ENCODE measurements at regions not wholly inside any gene's neighbourhood (a gene's known extent, or its start where the extent isn't known, plus 50 kb on each side); places are given as distances from the start of the nearest gene placed in this dataset.

DNA sequence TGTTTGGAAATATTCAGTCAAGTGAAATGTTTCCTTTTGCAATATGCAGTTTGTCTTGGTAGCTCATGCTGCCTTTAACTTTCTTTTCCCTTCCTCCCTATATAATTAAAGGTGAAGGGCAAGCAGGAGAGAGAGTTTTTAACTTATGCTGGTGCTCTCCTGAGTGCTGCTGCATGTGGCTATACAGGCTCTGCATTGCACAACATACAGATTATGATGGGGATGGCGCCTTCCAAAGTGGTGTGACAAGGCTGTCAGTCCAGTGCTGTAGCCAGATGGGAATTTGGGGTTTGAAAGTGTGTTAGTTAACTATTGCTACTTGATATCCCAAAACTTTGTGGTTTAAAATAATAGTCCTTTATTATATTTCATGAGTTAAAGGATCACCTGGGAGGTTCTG, 199.0 kb downstream of the ATP23 start:
- no peak for FAIRE-seq

DNA sequence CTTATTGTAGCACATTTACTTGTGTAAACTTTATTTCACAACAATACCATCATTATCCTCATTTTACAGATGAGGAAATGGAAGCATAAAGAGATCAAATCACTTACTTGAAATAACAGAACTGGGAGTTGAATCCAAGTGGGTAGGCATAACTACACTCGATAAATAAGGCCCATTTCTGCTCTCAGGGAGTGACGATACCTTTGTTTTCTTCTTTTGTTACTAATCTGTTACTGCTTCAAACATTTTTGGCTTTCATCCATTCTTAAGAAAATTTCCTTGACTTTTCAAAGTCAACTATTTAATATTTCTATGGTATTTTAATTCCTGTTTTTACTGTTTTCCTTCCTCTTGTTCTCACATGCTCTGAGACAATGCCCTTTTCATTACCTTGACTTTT, 201.6 kb downstream of the ATP23 start:
- FAIRE-seq: no peak

DNA sequence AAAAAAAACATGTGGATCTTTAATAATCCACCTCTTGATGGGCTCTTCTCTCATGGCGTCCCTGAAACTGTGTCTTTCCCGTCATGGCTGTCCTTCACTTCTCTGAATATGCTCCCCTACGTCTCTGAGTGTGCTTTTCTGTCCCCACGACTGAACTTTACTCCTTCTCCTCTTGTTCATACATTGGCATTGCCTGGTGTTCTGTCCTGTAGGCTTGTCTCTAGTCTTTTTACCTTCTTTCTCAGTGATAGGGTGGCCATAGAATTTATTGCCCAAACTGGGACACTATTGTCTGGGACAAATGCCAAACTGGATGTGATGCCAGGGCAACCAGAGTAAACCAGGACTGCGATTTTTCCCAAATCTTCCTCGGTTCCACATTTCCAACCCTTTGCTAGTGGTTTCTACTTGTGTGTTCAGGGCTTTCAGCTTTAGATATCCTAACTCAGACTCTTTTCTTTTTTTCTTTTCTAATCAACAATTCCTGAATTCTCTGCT, 202.2 kb downstream of the ATP23 start:
- no peak for FAIRE-seq

DNA sequence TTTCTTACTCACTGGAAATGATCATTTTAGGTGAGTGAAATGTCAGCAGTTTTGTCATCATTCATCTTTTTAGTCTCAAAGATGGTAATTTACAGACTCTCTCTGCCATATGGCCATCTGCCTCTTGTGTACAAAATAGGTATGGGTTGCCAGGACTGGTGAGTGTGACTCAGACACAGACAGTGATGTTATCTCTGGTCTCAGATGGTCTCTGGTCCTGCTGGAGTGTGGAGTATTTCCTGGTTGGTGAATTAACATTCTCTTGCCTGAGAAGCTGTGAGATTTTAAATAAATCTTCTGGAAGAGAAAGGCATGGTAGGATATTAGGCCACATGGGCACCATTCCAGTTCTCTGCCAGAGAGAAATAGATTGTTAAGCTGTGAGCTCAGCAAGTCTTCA, 207.0 kb downstream of the ATP23 start:
- FAIRE-seq: peak; percentile 99

DNA sequence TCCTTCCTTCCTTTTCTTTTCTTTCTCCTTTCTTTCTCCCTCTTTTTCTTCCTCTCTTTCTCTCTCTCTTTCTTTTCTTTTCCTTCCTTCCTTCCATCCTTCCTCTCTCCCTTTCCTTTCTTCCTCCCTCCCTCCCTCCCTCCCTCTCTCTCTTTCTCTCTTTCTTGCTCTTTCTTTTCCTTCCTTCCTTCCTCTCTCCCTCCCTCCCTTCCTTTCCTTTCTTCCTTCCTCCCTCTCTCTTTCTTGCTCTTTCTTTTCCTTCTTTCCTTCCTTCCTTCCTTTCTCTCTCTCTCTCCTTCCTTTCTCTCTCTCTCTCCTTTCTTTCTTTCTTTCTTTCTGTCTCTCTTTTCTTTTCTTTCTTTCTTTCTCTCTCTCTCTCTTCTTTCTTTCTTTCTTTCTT, 207.6 kb downstream of the ATP23 start:
- FAIRE-seq: no peak

DNA sequence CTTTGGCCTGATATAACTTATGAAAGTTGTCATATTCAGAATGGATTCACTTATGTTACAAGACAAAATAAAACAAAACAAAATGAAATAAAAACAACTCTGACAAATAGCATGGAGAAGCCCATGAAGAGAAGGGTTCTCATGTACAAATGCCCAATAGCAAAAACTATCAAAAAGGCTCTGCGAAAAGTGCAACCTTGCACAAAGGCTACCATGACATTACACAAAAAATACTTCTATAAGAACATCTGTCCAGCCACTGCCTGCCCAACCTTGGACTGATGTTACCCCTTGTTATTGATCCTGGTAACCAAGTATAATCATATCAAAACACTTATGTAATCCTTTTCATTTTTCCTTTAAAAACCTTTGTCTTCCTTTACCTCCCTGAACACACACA, 213.0 kb downstream of the ATP23 start:
- no peak for FAIRE-seq

DNA sequence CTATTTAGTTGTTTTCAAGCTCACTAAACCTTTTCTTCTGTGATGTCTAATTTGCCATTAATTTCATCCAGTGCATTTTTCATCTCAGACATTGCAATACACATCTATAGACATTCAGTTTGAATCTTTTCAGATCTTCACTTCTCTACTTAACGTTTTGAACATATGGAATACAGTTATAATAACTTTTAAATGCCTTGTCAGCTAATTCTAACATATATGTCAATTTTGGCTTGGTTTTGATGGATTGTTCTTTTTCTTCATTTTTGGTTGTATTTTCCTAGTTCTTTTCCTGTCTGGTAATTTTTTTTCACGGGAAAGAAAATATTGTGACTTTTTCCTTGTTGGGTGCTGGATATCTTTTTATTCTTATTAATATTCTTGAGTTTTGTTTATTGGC, 215.3 kb downstream of the ATP23 start:
- FAIRE-seq: no peak

DNA sequence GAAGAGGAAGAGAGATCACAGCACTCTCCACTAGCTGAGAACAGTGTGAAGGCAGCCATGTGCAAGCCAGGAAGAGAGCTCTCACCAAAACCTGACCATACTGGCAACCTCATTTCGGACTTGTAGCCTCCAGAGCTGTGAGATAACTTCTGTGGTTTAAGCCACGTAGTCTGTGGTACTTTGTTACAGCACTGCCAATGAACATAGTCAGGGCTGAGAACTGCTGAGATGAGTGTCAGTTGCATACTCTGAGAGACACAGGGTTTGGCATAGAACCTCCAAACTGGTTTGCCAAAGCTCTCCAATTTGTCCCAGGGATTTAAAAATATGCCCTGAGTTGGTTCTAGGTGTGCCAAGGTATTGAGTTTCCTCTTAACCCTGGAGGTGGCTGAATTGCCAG, 218.6 kb downstream of the ATP23 start:
- no peak for FAIRE-seq

DNA sequence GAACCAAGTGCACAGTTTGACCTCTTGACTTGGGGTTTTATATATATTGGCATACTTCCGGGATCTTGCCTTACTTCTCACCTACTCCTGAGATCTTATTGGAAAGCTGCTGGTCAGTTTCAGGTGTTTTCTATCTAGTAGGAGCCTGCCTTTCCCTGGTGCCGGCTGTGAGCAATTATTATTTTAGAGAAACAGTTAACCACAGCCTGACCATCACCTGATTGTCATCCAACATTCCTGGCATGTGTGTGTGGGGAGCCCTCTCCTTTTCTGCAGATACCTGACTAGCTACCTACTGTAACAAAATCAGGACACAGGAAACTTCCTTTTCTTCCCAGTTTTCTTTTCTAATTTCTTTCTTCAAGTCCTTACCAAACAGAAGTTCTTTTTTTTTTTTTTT, 220.4 kb downstream of the ATP23 start:
- FAIRE-seq: no peak

DNA sequence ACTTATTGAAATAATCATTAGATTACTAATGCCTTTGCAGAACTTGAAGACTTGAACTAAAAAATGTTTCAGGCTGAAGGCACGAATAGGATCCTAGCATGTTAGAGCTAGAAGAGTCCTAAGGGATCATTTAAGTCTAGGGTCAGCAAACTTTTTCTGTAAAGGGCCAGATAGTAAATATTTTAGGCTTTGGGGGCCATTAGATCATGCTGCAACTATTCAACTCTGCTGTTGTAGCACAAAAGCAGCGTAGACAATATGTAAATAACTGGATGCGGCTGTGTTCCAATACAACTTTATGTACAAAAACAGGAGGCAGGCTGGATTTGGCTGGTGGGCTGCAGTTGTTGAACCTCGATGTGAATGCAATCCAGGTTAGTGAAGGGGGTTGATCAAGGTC, 221.7 kb downstream of the ATP23 start:
- no peak for FAIRE-seq

DNA sequence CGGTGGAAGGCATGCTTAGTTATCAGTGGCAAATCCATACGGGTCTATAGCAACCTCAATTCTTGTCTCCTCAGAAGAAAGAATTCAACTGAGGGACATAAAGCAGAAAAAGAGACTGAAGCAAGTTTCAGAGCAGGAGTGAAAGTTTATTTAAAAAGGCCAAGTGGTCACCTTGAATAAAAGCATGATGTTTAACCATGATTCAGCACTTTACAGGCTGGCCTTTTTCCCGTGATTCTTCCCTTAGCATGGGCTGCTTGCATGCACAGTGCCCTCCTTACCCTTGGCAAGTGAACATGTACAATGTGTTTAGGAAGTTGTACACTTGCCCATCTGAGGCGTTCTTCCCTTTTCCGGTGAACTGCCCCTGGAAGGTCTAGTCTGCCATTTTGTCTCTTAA, 225.3 kb downstream of the ATP23 start:
- no peak for FAIRE-seq

DNA sequence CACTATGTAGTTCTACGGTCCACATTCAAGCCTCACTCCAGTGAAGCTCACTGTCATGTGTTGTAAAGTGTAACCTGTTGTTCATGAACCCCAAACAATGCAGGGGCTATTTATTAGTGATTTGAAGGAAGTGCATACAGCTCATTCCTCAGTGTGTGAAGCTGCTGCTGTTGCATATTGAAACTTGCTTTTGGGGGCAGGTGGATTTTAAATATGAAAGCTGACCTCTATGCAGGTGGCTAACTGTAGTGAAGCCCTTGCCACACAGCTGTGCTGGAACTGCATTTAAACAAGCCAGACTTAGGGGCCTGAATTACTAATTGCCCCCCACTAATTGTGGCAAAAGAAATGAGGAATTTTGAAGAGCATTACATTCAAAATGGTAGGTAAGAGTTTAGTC, 226.3 kb downstream of the ATP23 start:
- FAIRE-seq: no peak

DNA sequence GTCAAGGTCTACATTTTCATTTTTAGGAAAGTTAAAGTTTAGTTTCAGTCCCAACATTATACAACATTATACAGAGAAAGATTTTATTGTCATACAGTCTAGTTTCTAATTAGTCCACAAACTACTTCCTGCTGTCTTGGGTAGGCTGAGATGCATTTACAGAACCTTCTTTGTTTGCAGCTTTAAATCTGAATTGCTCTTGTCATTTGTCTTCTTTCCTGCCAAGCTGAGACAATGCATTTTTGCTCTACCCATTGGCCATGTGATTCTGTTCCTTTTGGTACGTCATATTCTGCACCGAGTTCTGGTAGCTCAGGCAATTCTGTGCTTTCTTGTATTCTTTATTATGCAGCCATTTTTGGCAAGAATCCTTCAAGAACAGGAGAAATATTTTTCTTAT, 228.5 kb downstream of the ATP23 start:
- no peak for FAIRE-seq

DNA sequence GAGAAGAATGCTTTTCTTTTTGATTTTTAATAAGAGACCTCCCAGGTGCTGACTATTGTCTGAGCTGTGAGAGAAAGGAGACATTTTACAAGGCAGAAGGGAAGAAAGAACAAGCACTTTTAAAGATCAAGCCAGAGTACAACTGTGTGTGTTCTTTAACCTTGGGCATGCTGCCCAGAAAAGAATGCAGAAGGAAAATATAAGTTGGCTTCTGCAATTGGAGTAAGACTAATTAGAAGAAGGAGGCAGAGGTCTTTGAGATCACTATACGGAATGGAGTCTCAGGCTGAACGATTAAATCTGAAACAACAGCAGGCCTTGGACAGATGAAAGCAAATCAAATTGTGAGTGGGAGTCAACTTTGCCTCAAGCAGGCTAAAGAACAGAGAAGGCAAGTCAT, 230.5 kb downstream of the ATP23 start:
- no peak for FAIRE-seq

DNA sequence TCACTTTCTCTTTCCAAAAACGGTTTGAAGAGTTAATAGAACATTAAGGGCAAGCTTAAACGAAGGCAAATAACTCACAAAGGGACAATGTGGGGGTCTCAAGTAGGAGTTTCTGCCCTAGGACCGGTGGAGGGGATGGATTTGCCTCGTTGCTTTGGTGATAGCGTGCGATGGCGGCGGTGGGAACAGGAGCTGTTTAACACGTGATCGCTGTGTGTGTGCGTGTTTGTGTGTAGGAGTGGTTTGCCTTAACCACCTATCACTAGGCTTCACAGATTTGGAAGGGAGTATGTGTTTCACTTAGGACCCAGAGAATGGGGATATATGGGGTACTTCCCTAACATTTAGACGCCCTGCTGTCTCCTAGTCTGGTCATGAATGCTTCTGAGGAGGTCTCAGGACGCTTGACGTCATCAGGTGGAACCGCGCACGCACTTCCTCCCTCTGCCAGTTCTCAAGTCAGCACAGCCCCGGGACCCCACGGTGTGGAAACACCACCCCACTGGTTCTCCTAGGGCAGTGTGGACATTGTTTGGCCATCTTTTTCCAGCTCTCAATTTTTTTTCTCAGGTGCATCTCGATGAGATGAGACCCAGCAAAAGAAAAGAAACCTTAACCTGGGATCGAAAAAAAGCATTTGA, 231.2 kb downstream of the ATP23 start:
- FAIRE-seq: no peak

DNA sequence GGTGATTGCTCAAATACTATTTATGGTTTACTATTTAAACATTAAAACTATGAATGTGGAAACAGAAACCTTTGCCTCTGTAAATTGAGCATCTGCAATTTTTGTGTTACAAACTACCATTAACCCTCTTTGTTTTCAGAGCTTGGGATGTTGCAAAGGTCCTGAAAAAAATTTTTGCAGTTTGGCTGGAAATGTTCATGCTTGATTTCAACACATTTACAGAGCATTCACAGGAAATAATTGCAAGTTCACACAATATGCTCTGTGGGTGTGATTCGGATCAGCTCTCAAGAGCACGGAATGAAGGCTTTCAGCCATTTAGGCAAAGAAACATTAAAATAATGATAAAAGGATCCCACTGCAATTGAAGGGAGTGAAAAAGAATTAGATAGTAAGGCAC, 232.9 kb downstream of the ATP23 start:
- no peak for FAIRE-seq

DNA sequence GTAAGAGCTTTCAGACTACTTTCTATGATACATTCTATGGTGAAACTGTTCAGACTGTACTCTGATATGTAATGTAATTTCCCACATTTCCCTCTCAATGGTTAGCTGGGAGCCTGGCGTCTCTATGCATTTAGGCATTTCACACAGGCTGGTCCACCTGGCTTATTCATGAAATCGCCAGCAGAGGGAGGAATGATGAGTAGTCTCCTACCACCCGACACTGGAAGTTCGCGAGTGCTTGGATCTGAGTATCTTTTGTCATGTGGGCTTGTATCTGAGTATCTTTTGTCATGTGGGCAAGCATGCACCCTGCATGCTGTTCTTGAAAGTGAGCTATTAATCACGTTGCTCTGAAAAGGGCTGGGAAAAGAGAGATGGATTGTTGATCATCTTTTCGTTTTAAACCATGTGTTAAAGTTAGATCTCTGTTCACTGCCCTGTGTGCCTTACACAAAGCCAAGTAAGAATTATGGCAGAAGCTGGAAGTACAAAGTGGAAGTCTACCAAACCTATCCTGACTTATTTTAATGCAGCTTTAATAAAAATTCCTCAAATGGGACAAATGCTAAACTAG, 235.0 kb downstream of the ATP23 start:
- FAIRE-seq: no peak

DNA sequence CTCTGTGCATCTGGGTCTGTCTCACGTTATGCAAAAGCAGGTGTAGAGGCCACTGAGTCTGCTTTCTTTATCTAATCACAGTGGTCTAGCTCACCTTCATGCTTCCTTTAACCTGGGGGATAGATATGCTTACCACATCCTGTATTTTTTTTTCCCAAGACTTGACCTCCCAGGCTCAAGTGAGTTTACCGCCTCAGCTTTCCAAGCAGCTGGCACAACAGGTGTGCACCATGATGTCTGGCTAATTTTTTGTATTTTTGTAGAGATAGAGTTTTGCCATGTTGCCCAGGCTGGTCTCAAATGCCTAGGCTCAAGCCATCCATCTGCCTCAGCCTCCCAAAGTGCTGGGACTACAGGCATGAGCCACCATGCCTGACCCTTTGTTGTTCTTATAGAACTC, 236.0 kb downstream of the ATP23 start:
- no peak for FAIRE-seq

DNA sequence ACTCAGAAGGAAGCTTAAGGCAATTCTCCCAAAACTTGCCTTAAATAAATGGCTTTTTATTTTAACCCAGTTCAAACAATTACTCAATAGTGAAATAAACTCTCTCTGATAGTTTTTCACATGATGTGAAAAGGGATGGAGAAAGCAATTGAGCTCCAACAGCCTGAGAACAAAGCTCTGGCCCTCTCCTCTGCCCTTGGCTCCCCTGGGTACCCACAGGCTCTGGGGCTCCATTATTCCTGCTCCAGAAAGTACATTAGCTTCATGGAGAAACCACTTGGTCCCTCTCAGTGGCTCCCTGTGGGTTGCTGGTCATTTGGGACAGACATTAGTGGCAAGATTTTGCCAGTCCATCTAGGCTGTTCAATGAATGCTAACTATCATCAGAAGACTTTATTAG, 242.8 kb downstream of the ATP23 start:
- no peak for FAIRE-seq

DNA sequence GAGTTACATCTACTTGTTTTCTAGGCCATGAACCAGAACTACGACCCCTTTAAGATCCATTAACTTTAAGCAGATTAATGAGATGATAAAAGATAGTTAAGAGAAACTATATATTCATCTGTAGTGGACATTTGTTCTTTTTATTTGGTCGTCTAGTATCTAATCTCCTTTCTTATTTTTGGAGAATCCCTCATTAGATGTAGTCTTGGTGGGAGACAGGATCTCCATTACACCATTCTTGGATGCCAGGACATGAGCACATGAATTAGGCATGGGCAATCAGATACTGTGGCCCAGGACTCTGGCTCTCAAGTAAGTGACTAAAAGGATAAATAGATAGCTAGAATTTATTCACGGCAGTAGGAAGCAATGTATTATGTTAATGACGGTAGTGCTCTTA, 245.0 kb downstream of the ATP23 start:
- no peak for FAIRE-seq

DNA sequence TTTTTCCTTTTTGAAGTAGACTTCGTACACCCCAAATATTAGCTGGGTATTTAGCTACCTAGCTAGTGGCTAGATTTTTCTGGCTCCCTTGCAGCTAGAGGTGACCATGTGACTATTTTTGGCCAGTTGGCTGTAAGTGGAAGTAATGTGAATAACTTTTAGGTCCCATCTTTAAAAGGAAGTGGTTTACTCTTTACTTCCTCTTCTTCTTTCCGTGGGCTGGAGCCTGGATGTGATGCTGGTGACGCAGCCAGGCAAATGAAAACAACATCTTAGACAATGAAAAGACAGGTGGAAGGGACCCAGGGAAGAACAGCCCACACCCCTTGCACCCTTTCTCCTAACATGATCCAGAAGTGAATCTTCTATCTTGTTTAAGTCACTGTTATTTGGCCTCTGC, 245.5 kb downstream of the ATP23 start:
- no peak for FAIRE-seq

DNA sequence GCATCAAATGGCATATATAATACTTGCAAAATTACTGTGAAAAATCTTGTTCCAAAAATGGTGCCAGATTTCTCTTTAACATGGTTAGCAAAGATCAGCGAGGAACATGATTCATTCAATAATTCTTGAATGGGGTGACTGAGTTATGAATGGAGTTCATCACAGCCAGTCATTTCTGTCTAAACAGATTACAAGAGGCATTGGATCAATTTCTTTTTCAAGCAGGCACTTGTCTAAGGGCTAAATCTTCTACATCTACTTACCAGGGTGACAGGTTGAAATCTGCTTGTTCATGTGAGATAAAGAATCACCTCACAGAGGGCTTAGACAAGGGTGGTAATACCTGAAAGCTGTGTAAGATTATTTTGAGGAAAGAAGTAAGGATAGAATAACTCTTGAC, 247.7 kb downstream of the ATP23 start:
- no peak for FAIRE-seq

DNA sequence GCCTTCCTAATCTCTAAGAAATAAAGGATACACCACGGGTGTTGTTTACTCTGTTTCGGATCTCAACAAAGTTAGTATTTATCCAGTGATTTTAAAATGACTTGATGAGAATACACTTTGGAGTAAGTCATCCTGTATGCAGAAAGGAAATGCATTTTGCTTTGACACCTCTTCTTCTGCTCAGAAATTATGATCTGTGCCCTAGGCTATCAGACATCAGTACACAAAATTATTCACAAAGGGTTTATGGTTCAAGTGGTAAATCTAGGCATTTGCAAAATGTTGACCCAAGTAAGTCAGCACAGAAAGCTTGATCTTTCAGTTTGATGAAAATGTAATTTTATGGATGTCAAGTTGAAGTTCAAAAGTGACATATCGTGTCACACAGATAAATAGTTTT, 248.5 kb downstream of the ATP23 start:
- FAIRE-seq: no peak

DNA sequence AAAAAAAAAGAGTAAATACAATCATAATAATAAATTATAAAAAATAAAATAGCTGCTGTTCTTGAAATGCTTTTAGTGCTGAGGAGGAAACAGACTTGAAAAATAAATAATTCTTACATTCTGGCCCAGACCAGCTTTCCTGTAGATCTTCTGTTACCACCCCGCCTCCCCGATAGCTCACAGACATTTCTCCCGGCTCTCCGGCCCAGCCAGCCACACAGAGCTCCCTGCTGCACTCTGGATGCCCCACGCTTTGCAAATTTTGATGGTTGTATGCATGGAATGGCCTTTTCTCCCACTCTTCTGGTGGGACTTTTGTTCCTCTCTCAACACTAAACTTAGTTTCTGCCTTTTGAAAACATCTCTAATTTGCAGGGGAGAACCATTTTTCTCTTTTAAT, 249.3 kb downstream of the ATP23 start:
- no peak for FAIRE-seq

DNA sequence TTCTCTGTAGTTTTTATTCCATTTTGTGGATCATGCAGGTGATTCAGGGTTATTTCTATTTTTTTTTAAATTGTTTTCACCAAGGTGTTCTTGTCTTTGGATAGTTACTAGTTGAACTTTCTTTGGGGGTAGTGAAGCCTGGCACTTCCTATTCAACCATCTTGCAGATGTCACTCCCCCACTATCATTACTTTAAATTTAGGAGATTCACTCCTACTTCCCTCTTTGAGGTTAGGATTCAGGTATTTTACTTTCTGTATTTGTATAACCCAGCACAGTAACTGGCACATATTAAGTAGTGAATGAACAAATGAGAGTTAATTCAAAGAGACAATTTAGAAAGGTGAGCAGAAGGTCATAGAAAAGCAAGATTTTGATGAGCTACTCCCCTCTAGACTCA, 255.6 kb downstream of the ATP23 start:
- no peak for FAIRE-seq

All from islet of Langerhans (tissue), 1 donor.